Stimulated activated CD8-positive, alpha-beta memory T cell treated with anti-CD3 and anti-CD28 coated beads, Interleukin-12 subunit alpha, Interleukin-12 subunit beta, amount 100 ng/mL, for 4 hours (primary cell): ENCODE measurements at regions not wholly inside any gene's neighbourhood (a gene's known extent, or its start where the extent isn't known, plus 50 kb on each side); places are given as distances from the start of the nearest gene placed in this dataset.

Experiments
- DNase-seq: peaks from one replicate; pipeline ENCODE4 v3.0.0-alpha.2; 2020; ENCODE audit warnings: low read depth

GRCh38 chr15:39125904-39126303 is 455.0 kb upstream of the THBS1 start:
- no peak for DNase-seq

- no peak for DNase-seq
Measured at GRCh38 chr15:39127151-39127790, 453.6 kb upstream of the THBS1 start.

- DNase-seq, result no peak
Measured at GRCh38 chr15:39127925-39128617, 452.8 kb upstream of the THBS1 start.

- no peak for DNase-seq
Measured at GRCh38 chr15:39128746-39129145, 452.1 kb upstream of the THBS1 start.

GRCh38 chr15:39130556-39131379 is 450.1 kb upstream of the THBS1 start:
- no peak for DNase-seq

GRCh38 chr15:39131609-39132008 is 449.3 kb upstream of the THBS1 start:
- no peak for DNase-seq

GRCh38 chr15:39132070-39132469 is 448.8 kb upstream of the THBS1 start:
- DNase-seq, result no peak

- DNase-seq, result no peak
Measured at GRCh38 chr15:39132954-39133600, 447.8 kb upstream of the THBS1 start.

GRCh38 chr15:39134282-39134681 is 446.6 kb upstream of the THBS1 start:
- DNase-seq, result no peak

- DNase-seq, result no peak
Measured at GRCh38 chr15:39135989-39136388, 444.9 kb upstream of the THBS1 start.

- DNase-seq, result no peak
Measured at GRCh38 chr15:39139431-39140059, 441.3 kb upstream of the THBS1 start.

- DNase-seq, result no peak
Measured at GRCh38 chr15:39140060-39140604, 440.7 kb upstream of the THBS1 start.

- no peak for DNase-seq
Measured at GRCh38 chr15:39142500-39142899, 438.4 kb upstream of the THBS1 start.

- no peak for DNase-seq
Measured at GRCh38 chr15:39143479-39143878, 437.4 kb upstream of the THBS1 start.

GRCh38 chr15:39144051-39144450 is 436.8 kb upstream of the THBS1 start:
- no peak for DNase-seq

- no peak for DNase-seq
Measured at GRCh38 chr15:39144613-39145499, 436.0 kb upstream of the THBS1 start.

- DNase-seq, result no peak
Measured at GRCh38 chr15:39145854-39146625, 434.8 kb upstream of the THBS1 start.

GRCh38 chr15:39149636-39150150 is 431.2 kb upstream of the THBS1 start:
- DNase-seq, result no peak

- no peak for DNase-seq
Measured at GRCh38 chr15:39151545-39151944, 429.3 kb upstream of the THBS1 start.
